HEK293 (cell line): ENCODE measurements at regions not wholly inside any gene's neighbourhood (a gene's known extent, or its start where the extent isn't known, plus 50 kb on each side); places are given as distances from the start of the nearest gene placed in this dataset.
"Not testable (repeated sequence)": the region's sequence is repeated elsewhere in the genome, so short reads cannot be mapped to it uniquely, and the experiment has no call there.

Experiments used
- CTCF ChIA-PET: fragments of 350-600 bp; formaldehyde crosslinking; extraction: SDS; loops from one replicate; lab custom pipeline; 2021; ENCODE audit warnings: antibody characterized with exemption; lab: Yijun Ruan, JAX
- POLR2A ChIA-PET: fragments of 300-600 bp; formaldehyde crosslinking; extraction: SDS; loops from one replicate; lab custom pipeline; 2020; ENCODE audit warnings: antibody characterized with exemption, inconsistent platforms; lab: Yijun Ruan, JAX
- H3K27ac ChIP-seq: fragments of 200-500 bp; sonication (Bioruptor generic); 2 replicates; pipeline ENCODE4 v1.5.1; 2014; ENCODE audit warnings: low read depth, low read length, control low read depth, inconsistent platforms; ENCODE audit errors: extremely low read depth
- H3K36me3 ChIP-seq, 2 experiments: fragments of 200-500 bp in 1 of 2; sonication (Bioruptor generic) in 1 of 2; 1 replicate in 1 of 2; 2 replicates in 1 of 2; pipeline ENCODE4 v1.5.1; 2014 to 2017; ENCODE audit warnings: inconsistent platforms in 2 of 2, low read length in 2 of 2; ENCODE audit not compliant: control insufficient read depth in 2 of 2, insufficient read depth in 1 of 2
- H3K4me1 ChIP-seq: fragments of 200-500 bp; sonication (Bioruptor generic); 2 replicates; pipeline ENCODE4 v1.5.1; 2014; ENCODE audit warnings: mild to moderate bottlenecking, low read length, inconsistent platforms; ENCODE audit not compliant: control insufficient read depth, insufficient read depth
- H3K4me3 ChIP-seq: 2 replicates; pipeline ENCODE4 v1.5.1; 2011; ENCODE audit warnings: low read depth, mild to moderate bottlenecking, control low read depth, low read length, moderate library complexity
- H3K9me3 ChIP-seq: fragments of 200-500 bp; sonication (Bioruptor generic); 2 replicates; pipeline ENCODE4 v1.5.1; 2014; ENCODE audit warnings: low read depth, low read length, inconsistent platforms; ENCODE audit not compliant: control insufficient read depth, insufficient read depth
- EGR2 ChIP-seq: fragments of 450-650 bp; formaldehyde crosslinking; IDR thresholded peaks from 2 replicates; pipeline ENCODE4 v1.5.1; 2016; ENCODE audit warnings: low read depth, missing biosample characterization, missing genetic modification characterization
- GLI2 ChIP-seq: fragments of 450-650 bp; formaldehyde crosslinking; IDR thresholded peaks from 2 replicates; pipeline ENCODE4; 2017; ENCODE audit warnings: missing biosample characterization, missing genetic modification characterization, low read depth, borderline replicate concordance
- GLI4 ChIP-seq: fragments of 450-650 bp; formaldehyde crosslinking; IDR thresholded peaks from 2 replicates; pipeline ENCODE4 v1.5.1; 2016; ENCODE audit warnings: missing biosample characterization, missing genetic modification characterization
- HOXA7 ChIP-seq: sonication (generic); formaldehyde crosslinking; IDR thresholded peaks from 2 replicates; pipeline ENCODE4 v1.8.1; 2022; ENCODE audit warnings: missing genetic modification reagents, borderline replicate concordance
- OSR2 ChIP-seq: fragments of 450-650 bp; formaldehyde crosslinking; IDR thresholded peaks from 2 replicates; pipeline ENCODE4 v1.5.1; 2016; ENCODE audit warnings: missing biosample characterization, missing genetic modification characterization
- SP7 ChIP-seq: fragments of 450-650 bp; formaldehyde crosslinking; IDR thresholded peaks from 2 replicates; pipeline ENCODE4 v1.5.1; 2016; ENCODE audit warnings: missing biosample characterization, missing genetic modification characterization
- ZFHX2 ChIP-seq: fragments of 450-650 bp; formaldehyde crosslinking; conservative IDR thresholded peaks from 2 replicates; pipeline ENCODE4 v1.5.1; 2016; ENCODE audit warnings: missing biosample characterization, missing genetic modification characterization
- ZFP41 ChIP-seq: fragments of 450-650 bp; formaldehyde crosslinking; IDR thresholded peaks from 2 replicates; pipeline ENCODE4 v1.5.1; 2016; ENCODE audit warnings: missing biosample characterization, missing genetic modification characterization, borderline replicate concordance
- ZNF132 ChIP-seq: fragments of 450-650 bp; formaldehyde crosslinking; IDR thresholded peaks from 2 replicates; pipeline ENCODE4 v1.5.1; 2017; ENCODE audit warnings: missing biosample characterization, missing genetic modification characterization, borderline replicate concordance
- ZNF146 ChIP-seq: fragments of 450-650 bp; formaldehyde crosslinking; IDR thresholded peaks from 2 replicates; pipeline ENCODE4 v1.5.1; 2016; ENCODE audit warnings: missing biosample characterization, missing genetic modification characterization
- ZNF223 ChIP-seq: fragments of 450-650 bp; formaldehyde crosslinking; IDR thresholded peaks from 2 replicates; pipeline ENCODE4 v1.5.1; 2016; ENCODE audit warnings: missing biosample characterization, missing genetic modification characterization
- ZNF311 ChIP-seq: fragments of 450-650 bp; formaldehyde crosslinking; IDR thresholded peaks from 2 replicates; pipeline ENCODE4 v1.5.1; 2017; ENCODE audit warnings: missing biosample characterization, missing genetic modification characterization, borderline replicate concordance
- ZNF335 ChIP-seq: fragments of 450-650 bp; formaldehyde crosslinking; conservative IDR thresholded peaks from 2 replicates; pipeline ENCODE4 v1.5.1; 2016; ENCODE audit warnings: missing biosample characterization, missing genetic modification characterization
- ZNF37A ChIP-seq: fragments of 450-650 bp; IDR thresholded peaks from 2 replicates; pipeline ENCODE4 v1.5.1; 2018; ENCODE audit warnings: missing biosample characterization, missing genetic modification characterization
- ZNF423 ChIP-seq: fragments of 450-650 bp; formaldehyde crosslinking; IDR thresholded peaks from 2 replicates; pipeline ENCODE4 v1.5.1; 2016; ENCODE audit warnings: missing biosample characterization, missing genetic modification characterization
- ZNF473 ChIP-seq: fragments of 450-650 bp; formaldehyde crosslinking; IDR thresholded peaks from 2 replicates; pipeline ENCODE4 v1.5.1; 2017; ENCODE audit warnings: missing biosample characterization, missing genetic modification characterization
- ZNF48 ChIP-seq: fragments of 450-650 bp; formaldehyde crosslinking; IDR thresholded peaks from 2 replicates; pipeline ENCODE4 v1.5.1; 2016; ENCODE audit warnings: missing biosample characterization, missing genetic modification characterization
- ZNF521 ChIP-seq: fragments of 450-650 bp; formaldehyde crosslinking; IDR thresholded peaks from 2 replicates; pipeline ENCODE4 v1.5.1; 2017; ENCODE audit warnings: missing biosample characterization, mild to moderate bottlenecking, missing genetic modification characterization
- ZNF544 ChIP-seq: fragments of 450-650 bp; formaldehyde crosslinking; IDR thresholded peaks from 2 replicates; pipeline ENCODE4 v1.5.0; 2017; ENCODE audit warnings: missing biosample characterization, missing genetic modification characterization
- ZNF623 ChIP-seq: fragments of 450-650 bp; formaldehyde crosslinking; IDR thresholded peaks from 2 replicates; pipeline ENCODE4 v1.5.1; 2016; ENCODE audit warnings: missing biosample characterization, missing genetic modification characterization
- ZNF626 ChIP-seq: fragments of 450-650 bp; sonication (Bioruptor Pico); formaldehyde crosslinking; IDR thresholded peaks from 2 replicates; pipeline ENCODE4 v1.5.1; 2018; ENCODE audit warnings: missing biosample characterization, missing genetic modification characterization, inconsistent platforms
- ZNF670 ChIP-seq: fragments of 450-650 bp; formaldehyde crosslinking; IDR thresholded peaks from 2 replicates; pipeline ENCODE4 v1.5.1; 2016; ENCODE audit warnings: missing biosample characterization, missing genetic modification characterization, low read depth
- ZNF707 ChIP-seq: fragments of 450-650 bp; formaldehyde crosslinking; IDR thresholded peaks from 2 replicates; pipeline ENCODE4 v1.5.1; 2016; ENCODE audit warnings: missing biosample characterization, missing genetic modification characterization
- TF ChIP-seq, protein P1 (sequence below): fragments of 450-650 bp; formaldehyde crosslinking; IDR thresholded peaks from 2 replicates; pipeline ENCODE4 v1.5.1; 2016; ENCODE audit warnings: missing biosample characterization, missing genetic modification characterization
- TF ChIP-seq, protein P2 (sequence below): fragments of 450-650 bp; formaldehyde crosslinking; IDR thresholded peaks from 2 replicates; pipeline ENCODE4 v1.5.1; 2016; ENCODE audit warnings: missing biosample characterization, missing genetic modification characterization

DNA sequence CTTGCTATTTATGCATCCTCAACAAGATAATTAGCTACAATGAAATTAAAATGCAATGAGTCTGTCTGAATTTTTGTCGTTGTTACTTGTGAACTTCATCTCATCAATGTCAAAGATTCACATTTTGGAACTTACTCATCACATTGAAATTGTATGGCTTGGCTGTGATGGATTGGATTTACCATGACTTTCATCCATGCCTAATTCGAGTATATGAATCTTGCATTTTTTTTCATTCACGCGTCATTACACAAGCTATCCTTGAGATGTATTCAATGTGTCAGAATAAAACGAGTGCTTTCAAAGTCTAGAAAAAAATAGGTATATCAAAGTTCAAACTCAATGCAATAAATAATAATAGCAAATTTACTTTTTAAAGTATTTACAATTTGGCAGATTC lies 265.3 kb downstream of the MAP2K6 start (continued):
- no peak for TF ChIP-seq ZNF311

DNA sequence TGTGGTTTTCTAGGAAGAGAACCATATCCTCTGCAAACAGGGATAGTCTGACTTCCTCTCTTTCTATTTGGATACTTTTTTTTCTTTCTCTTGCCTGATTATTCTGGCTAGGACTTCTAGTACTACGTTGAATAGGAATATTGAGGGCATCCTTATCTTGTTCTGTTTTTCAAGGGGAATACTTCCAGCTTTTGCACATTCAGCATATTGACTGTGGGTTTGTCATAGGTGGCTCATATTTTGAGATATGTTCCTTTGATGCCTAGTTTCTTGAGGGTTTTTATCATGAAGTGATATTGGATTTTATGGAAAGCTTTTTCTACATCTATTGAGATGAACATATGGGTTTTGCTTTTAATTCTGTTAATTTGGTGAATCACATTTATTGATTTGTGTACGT lies 269.8 kb downstream of the MAP2K6 start:
- Histone ChIP-seq H3K27ac (no peak overlapping the region), H3K4me3 (no peak overlapping the region), H3K36me3 (no peaks in the 10 kb centered on the region), H3K9me3 (peaks cover 2% of the 10 kb centered on the region; the same call in 1 of the 2 replicates), H3K4me1 (no peaks in the 10 kb centered on the region)
- POLR2A ChIA-PET, result interaction anchor here (0.6 kb wide), 1 partner anchor 39 kb away, joined by 4 read pairs; no protein-coding TSS in a partner anchor
- TF ChIP-seq GLI4 (tag by site-specific recombination) (no peak), ZNF623 (tag by site-specific recombination) (no peak), ZNF335 (tag by site-specific recombination) (no peak), EGR2 (tag by site-specific recombination) (no peak), ZNF37A (no peak), ZNF521 (tag by site-specific recombination) (no peak), ZFHX2 (tag by site-specific recombination) (no peak), ZNF48 (tag by site-specific recombination) (no peak), ZFP41 (no peak), ZNF423 (tag by site-specific recombination) (no peak), SP7 (tag by site-specific recombination) (no peak)
- CTCF ChIA-PET, result interaction anchor here (0.6 to 1.2 kb wide), 2 partner anchors 17 to 1181 kb away, joined by 3 read pairs; no protein-coding TSS in a partner anchor

DNA sequence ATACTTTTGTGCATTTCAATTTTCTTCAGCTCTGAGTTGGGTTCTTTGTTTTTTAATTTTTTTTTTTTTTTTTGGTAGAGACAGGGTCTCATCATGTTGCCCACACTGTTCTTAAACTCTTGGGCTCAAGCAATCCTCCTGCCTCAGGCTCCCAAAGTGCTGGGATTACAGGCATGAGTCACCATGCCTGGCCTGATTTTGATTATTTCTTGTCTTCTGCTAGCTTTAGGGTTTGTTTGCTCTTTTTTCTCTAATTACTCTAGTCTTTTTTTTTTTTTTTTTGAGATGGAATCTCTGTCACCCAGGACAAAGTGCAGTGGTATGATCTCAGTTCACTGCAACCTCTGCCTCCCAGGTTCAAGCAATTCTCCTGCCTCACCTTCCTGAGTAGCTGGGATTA lies 270.7 kb downstream of the MAP2K6 start:
- CTCF ChIA-PET, result interaction anchor here (0.6 to 1.2 kb wide), 3 partner anchors 9 to 268 kb away, joined by 3 read pairs; no protein-coding TSS in a partner anchor
- not testable (repeated sequence) for H3K9me3 ChIP-seq, H3K27ac ChIP-seq, H3K36me3 ChIP-seq, H3K4me3 ChIP-seq, H3K4me1 ChIP-seq
- POLR2A ChIA-PET, result interaction anchor here (0.6 kb wide), 1 partner anchor 38 kb away, joined by 4 read pairs; no protein-coding TSS in a partner anchor

DNA sequence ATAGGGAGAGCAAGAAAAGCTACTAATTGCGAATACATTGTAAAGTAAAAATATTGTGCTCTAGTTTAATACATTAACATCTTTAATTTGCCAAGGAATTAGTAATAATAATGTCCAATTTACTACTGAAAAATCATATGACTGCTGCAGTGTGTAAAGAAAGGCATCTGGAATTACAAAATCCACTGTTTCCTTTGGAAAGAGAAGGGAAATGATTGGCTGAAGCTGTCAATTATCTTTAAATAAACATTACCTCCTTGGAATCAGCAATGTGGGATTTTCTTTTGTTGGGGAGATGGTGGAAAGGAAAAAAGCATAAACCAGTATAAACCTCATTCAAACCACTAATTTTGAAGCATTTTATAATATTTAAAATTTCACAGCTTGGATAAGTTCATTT lies 276.0 kb downstream of the MAP2K6 start:
- H3K9me3 ChIP-seq, result peaks cover 2% of the 10 kb centered on the region; the same call in 1 of the 2 replicates
- no peaks in the 10 kb centered on the region for H3K36me3 ChIP-seq
- TF ChIP-seq OSR2 (tag by site-specific recombination) (no peak), ZNF146 (tag by site-specific recombination) (no peak), ZNF626 (tag by site-specific recombination) (no peak), ZNF670 (tag by site-specific recombination) (no peak), ZNF223 (tag by site-specific recombination) (no peak), ZNF132 (tag by site-specific recombination) (no peak), ZNF544 (tag by site-specific recombination) (no peak), HOXA7 (no peak), GLI2 (tag by site-specific recombination) (no peak), ZNF707 (tag by site-specific recombination) (no peak), ZNF473 (no peak)
- TF ChIP-seq, protein P1, sequence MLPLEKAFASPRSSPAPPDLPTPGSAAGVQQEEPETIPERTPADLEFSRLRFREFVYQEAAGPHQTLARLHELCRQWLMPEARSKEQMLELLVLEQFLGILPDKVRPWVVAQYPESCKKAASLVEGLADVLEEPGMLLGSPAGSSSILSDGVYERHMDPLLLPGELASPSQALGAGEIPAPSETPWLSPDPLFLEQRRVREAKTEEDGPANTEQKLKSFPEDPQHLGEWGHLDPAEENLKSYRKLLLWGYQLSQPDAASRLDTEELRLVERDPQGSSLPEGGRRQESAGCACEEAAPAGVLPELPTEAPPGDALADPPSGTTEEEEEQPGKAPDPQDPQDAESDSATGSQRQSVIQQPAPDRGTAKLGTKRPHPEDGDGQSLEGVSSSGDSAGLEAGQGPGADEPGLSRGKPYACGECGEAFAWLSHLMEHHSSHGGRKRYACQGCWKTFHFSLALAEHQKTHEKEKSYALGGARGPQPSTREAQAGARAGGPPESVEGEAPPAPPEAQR (tag by site-specific recombination), result no peak
- TF ChIP-seq, protein P2, sequence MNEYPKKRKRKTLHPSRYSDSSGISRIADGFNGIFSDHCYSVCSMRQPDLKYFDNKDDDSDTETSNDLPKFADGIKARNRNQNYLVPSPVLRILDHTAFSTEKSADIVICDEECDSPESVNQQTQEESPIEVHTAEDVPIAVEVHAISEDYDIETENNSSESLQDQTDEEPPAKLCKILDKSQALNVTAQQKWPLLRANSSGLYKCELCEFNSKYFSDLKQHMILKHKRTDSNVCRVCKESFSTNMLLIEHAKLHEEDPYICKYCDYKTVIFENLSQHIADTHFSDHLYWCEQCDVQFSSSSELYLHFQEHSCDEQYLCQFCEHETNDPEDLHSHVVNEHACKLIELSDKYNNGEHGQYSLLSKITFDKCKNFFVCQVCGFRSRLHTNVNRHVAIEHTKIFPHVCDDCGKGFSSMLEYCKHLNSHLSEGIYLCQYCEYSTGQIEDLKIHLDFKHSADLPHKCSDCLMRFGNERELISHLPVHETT (tag by site-specific recombination), result no peak
- POLR2A ChIA-PET, result no interaction called here
- no peak overlapping the region for H3K27ac ChIP-seq
- CTCF ChIA-PET, result no interaction called here
- H3K4me1 ChIP-seq, result no peaks in the 10 kb centered on the region
- H3K4me3 ChIP-seq, result no peak overlapping the region
